Tibial nerve (tissue), 4 donors: ENCODE measurements at regions not wholly inside any gene's neighbourhood (a gene's known extent, or its start where the extent isn't known, plus 50 kb on each side); places are given as distances from the start of the nearest gene placed in this dataset.

Source experiments
- CTCF ChIP-seq, 5 experiments: fragments of 200-600 bp in 3 of 5; fragments of 450-650 bp in 2 of 5; sonication (generic) in 3 of 5; IDR thresholded peaks; one replicate each; pipeline ENCODE4 v1.5.1; 2016 to 2019; ENCODE audit warnings: antibody characterized with exemption in 5 of 5, mild to moderate bottlenecking in 3 of 5, moderate library complexity in 2 of 5
- EP300 ChIP-seq, 2 donors: sonication (generic); formaldehyde crosslinking; IDR thresholded peaks; one replicate each; pipeline ENCODE4 v1.6.1; 2017; ENCODE audit warnings: antibody characterized with exemption in 2 of 2, mild to moderate bottlenecking in 1 of 2
- POLR2A ChIP-seq, 2 donors: fragments of 450-650 bp; IDR thresholded peaks; one replicate each; pipeline ENCODE4 v1.6.1; 2017; ENCODE audit warnings: antibody characterized with exemption in 2 of 2, mild to moderate bottlenecking in 2 of 2, moderate library complexity in 2 of 2

DNA sequence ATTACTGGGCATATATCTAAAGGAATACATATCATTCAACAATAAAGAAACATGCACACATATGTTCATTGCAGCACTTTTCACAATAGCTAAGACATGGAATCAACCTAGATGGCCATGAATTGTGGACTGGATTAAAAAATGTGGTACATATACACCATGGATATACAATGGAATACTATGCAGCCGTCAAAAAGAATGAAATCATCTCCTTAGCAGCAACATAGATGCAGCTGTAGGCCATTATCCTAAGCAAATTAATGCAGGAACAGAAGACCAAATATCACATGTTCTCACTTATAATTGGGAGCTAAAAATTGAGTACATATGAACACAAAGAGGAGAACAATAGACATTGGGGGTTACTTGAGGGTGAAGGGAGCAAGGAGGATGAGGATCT is 175.6 kb downstream of the POLR1F start:
- TF ChIP-seq POLR2A (IDR thresholded peaks at IDR 0.05) (no peak), CTCF (IDR thresholded peaks at IDR 0.05) (no peak), EP300 (IDR thresholded peaks at IDR 0.05) (no peak)
